NCI-H2196 treated with DMSO at 0.1 percent for 48 hours (cell line): ENCODE measurements at regions not wholly inside any gene's neighbourhood (a gene's known extent, or its start where the extent isn't known, plus 50 kb on each side); places are given as distances from the start of the nearest gene placed in this dataset.

Source experiments
- DNase-seq: peaks from one replicate; lab custom pipeline; 2025; ENCODE audit not compliant: unreplicated experiment; lab: John Stamatoyannopoulos, UW

DNA sequence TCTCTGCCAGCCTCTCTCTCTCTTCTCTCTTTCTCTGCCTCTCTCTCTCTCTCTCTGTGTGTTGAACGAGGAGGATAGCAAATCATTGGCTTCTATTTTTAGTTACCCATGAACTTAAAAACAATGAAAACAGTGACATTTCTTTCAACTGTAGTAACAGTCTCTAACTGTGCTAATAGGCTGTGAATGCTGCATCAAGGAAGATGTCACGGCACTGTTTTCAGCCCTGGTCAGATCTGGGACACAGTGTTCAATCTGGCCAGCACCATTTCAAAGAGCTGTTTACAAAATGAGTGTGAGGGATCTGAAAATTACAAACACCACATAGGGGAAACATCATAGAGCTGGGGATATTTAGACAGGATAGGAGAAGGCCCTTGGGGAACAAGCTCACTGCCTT lies 717.0 kb downstream of the FGF9 start:
- no peak for DNase-seq

DNA sequence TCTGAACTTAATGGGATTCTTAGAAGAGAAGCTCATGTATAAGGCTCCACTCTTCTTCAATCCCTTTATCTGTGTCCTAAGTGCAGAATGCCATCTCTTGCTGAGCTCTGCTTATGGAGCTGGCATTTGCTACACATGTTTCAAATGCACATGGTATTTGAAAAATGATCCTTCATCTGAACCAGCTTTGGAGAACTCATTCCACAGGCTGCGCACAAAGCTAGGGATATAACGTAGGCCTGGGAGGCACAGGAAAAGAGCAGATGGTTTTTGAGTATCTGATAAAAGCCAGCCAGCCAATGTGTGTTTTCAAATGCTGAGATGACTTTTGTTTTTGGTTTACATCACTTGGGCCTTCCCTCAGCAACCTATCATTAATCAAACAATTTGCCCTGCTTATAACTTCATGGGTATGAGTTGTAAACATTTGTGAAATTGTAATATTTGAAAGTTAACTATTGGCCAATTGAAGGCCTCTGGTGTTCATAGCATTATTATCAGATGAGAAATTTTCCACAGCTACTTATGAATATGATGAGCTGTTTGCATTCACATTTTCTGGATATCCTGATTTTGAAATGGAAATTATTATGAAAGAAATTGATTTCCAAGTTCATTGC lies 729.0 kb downstream of the FGF9 start:
- no peak for DNase-seq

DNA sequence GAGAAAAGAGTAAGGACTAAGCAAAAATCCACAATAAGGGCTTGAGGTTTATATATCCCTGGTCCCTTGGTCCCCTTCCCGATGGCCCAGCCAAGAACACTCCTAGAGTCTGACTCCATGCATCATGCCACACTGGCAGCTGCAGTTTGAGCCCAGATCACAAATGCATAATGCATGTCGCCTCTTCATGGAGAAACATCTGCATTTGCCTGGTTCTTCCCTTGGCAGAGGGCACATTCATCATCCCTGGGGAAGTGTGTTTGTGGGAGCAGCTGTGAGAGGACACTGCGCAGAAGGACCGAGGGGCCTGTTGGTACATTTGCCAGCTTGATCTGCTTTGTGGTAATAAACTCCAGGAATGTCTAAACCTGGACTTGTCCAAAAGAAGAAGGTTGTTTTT lies 731.8 kb downstream of the FGF9 start:
- no peak for DNase-seq

DNA sequence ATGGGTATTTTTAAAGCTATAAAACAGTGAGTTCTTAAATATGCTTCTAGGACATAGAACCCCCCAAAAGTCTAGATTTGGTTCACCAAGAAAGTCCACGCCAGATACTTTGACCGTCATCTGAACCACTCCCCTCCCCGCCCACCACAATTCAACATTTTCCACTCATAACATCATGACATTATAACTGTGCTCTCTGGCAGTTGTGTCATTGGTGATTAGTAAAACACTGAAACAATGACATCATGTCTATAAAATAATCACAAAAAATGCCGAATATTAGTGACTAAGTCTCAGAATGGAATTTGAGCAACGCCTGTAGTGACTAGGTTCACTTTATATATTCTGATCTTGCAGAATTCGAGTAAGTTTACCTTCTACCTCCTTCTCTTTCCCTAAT lies 732.3 kb downstream of the FGF9 start:
- no peak for DNase-seq

DNA sequence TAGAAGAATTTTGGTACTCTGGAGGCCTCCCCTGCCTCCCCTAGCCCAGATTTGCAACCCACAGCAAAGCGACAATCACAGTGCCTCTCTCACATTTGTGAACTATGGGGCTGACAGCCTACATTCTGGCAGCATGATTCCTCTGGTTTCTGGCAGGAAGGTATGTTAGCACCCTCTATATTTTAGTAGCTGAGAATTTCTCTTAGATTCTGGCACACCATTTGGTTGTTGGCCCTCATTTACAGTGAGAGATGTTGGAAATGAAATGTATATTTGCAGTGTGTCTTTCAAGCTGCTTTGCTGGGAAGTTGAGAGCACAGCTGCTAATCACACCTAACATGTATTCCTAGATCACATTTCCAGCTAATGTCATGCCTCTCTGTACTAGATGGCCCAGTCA lies 735.0 kb downstream of the FGF9 start:
- no peak for DNase-seq

DNA sequence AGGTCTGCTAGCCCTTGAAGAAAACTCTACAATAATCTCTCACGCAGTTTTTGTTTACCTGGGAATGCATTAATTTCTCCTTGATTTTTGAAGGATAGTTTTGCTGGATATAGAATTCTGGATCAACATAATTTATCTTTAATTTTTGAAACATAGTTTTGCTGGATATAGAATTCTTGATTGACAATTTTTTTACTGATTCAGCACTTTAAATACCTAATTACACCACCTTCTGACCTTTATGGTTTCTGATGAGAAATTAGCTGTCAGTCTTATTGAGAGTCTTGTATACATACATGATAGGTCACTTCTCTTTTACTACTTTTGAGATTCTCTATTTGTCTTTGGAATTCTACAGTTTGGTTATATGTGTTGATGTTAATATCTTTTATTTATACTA lies 741.6 kb downstream of the FGF9 start:
- no peak for DNase-seq

DNA sequence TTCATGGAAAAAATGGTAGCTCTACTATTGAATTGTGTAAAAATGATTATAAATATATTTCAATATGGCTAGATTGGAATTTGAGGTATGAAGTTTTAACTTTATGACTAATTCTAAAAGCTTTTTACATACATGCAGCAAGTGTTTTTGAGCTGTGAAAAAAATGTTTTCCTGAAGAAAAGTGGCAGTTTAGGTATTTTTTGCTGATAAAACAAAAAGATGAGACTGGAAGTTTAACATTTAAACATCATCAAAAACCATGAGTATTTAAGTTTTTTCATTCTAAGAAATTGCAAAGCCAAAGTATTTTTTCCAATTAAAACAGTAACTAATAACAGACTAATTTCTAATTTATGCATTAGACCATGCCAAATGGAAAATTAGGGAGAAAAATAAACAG lies 751.1 kb downstream of the FGF9 start:
- no peak for DNase-seq

DNA sequence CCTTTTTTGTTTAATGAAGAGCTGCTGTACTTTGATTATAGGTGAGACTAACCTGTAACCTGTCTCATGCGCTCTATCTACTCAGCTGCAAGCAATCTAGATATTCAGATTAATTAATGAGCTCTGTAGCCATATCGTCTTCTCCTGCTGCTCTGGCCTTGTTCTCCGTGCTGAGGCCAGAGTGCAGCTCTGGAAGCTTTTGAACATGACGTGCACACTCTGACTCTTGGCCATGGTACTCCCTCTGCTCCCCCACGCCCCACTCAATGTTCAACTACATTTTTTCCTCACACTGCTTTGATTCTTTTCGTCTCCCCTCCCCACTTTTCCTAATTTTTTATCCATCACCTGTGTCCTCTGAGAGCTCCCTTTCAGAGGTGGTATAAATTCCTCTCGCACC lies 751.8 kb downstream of the FGF9 start:
- no peak for DNase-seq

DNA sequence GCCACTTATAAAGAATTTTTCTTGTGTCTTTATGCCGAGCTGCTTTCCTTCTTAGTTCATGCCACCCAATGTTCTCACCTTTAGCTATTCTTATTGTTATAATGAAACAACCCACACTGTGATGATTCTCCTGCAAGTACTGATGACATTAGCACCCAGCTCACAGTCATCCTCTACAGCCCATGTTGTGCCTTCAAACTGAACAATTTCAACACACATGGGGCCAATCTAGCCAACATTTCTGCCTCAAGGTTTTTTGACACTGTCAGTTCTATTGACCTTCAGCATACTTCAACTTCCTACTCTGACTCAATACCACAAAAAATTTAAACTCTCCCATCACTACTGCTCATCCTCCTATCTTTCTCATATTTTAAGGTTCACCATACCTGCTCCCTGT lies 752.4 kb downstream of the FGF9 start:
- no peak for DNase-seq

DNA sequence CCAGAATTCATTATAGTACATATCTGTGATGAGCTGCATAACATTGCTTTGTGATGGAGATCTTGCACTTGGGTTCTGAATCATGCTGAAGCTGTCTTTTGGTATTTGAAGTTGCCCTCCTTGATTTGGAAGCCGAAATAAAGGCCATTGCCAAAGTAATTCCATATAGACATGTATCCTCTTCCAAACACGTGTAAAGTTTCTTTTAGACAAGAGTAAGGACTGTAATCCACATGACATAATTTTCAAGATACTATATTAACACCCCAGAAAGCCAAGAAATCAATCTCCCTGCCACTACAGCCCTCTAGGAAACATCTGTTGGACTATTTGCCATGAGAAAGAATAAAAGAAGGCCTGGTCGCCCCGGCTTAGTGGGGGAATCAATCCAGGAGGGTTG lies 754.2 kb downstream of the FGF9 start:
- no peak for DNase-seq

DNA sequence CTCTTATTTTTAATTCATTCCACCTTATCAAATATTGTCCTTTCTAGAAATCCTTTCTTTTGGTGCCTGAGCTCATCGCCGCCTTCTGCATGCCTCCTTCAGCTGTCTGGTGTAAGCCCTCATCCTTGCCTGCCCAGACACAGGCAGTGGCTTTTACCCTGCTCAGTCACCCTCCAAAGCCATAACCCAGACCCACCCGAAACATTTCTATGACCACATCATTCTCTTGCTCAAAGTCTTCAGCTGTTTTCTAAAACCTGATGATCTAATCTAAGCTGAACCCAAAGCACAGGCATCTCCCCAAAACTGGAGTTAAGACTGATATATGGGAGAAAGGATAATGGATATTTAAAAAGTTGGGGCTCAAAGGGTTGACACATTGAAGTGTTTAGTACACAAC lies 753.7 kb upstream of the SGCG start:
- DNase-seq: no peak

DNA sequence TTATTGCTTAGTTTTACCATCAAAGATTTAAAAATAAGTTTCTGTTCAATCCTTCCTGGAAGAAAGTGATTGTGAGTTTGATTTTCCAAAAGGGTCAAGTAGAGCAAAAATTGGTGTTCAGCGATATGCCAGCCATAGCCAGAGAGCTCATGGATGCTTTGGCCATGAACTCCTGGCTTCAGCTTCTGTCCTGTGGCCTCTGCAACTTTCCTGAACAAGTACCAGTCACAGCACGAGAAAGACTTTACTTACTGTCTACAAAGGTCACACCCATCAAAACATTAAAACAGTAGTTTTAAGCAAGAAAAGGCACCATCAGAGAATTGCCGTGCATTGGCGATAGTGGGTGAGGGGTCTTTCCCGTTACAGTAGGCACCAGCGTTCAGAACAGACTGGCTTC lies 753.0 kb upstream of the SGCG start:
- no peak for DNase-seq

DNA sequence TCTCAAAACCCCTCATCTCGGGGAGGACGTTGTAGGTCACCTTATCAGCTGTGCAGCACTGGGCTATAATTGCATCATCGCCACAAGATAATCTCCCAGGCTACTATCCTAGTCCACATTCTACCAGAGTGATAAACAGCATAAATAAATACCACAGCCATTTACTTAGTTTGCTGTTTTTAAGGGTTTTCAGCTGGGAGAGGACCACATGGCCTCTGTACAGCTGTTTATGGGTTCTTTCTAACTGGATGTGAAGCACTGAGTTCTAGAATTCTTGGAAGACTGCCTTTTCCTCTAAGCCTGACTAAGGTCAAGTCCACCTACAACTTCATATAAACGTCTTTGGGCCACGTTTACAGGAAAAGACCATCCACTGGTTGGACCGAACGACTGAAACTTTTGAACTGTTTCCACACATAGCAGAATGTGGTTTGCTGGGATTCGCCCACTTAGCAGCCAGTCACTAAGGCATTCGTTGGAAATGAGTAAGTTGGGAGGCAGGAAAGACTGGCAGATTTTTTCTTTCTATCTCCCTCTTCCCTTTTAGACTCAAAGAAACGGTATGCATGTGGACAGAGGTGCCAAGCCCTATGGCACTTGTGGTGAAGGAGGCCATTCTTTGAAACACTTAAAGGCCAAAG lies 752.5 kb upstream of the SGCG start:
- DNase-seq: no peak

DNA sequence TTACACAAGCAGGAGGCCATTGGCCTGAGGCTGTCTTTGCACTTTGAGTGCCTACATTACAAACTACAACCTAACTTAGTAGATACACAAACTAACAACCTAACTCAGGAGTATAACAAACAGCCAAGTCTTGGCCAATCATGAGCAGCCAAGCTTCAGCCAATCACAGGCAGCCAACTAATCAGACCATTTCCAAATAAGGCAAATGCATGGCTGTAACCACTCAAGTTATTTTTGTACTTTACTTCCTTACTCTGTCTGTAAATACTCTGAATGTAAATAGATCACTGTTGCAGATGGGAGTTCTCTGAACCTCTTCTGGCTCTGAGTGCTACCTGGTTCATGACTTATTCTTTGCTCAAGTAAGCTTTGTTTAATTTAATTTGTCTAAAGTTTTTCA lies 748.1 kb upstream of the SGCG start:
- no peak for DNase-seq

DNA sequence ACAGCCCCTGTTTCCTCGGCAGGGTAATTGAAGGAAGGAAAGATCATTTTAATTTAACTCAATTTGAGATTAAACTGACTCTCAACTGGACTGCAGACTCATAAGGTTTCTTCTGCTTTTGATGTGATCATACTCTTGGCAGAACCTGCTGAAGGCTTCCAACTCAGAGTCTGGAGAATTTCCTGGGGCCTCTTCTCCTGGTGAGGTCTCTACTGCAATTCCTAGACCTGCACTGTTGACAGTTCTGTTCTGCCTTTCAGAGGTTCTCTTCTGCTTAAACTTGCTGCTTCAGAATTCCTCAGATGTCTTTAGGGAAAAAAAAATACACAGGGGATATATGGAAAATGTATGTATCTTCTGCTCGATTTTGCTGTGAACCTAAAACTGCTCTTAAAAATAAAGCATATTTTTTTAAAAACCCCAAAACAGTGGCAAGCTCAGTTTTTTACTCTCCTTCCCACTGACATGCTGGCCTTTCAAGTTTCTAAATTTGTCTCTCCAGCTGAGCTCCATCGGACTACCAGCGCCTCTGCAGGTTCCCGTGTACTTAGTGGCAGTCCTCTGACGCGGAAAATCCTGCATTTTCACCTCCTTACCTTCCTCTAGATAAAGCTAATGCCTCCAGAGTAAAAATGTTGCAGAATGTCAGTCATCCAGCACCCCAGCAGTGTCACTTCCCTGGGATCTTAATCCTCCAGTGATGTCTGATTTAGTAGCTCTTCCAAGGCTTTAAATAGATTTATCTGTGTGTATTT lies 733.5 kb upstream of the SGCG start:
- no peak for DNase-seq

DNA sequence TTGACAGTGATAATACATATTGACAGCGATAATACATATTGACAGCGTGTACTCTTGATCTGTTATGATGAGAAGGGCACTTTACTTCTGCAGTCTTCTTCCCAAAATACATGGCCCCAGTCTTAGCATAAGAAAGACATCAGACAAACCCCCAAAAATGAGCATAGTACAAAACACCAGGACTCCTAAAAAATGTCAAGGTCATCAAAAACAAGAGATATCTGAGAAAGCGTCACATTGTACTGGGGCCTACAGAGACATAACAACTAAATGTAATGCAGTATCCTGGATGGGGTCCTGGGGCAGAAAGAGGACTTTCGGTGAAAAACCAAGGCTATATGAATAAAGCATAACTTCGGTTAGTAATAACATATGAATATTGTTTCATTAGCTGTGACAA lies 731.5 kb upstream of the SGCG start:
- DNase-seq: no peak

DNA sequence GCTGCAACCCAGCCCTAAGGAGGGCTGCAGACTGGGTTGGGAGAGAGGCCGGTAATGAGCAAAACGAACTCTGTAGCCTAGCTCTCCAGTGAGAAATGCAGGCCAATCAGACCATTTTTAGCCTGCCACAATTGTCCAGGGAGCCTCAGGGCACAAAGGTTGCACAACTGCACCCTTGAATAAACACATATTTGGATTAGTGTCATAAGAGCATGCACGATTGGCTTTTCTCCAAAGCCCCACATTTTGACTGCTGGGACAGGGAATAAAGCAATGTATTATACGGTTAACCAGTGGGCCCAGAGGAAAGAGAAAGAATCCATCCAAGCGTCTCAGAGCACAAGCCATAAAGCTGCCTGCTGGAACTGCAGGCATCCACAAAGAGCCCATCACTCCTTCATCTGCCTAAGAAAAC lies 729.4 kb upstream of the SGCG start:
- no peak for DNase-seq

DNA sequence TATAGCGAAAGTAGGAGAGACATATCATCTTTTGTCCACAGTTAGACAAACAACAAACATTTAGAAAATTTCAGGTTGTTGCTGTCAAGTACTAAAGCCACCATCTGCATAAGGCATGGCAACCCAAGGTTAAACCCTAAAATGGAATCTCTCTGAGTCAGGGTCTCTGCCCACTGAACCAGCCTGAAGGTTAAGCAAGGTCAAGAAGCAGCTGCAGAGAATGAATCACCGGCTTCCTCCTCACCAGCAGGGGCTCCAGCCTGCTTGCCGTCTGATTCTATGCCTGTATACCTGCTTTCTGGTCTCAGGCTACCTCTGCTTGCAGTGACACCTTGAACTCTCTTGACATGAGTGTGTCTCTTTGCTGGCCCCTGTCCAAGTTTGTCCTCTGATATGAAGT lies 726.2 kb upstream of the SGCG start:
- no peak for DNase-seq

DNA sequence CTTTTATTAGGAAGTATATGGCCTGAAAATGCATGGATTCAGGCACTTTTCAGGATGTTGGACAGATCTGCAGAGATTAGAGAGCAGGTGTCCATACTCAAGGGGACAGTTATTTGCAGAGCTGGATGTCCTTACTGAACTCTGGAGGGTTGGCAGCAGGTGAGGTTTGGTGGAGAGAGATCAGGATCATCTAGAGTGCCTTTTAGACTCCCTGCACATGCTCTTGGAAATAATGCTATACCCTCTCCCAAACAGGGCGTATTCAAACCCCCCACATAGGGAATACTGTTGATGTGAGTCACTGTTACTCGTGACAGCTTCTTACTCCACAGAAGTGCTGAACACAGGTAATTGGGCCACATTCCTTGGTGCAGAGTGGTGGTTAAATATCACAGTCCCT lies 725.7 kb upstream of the SGCG start:
- DNase-seq: no peak

DNA sequence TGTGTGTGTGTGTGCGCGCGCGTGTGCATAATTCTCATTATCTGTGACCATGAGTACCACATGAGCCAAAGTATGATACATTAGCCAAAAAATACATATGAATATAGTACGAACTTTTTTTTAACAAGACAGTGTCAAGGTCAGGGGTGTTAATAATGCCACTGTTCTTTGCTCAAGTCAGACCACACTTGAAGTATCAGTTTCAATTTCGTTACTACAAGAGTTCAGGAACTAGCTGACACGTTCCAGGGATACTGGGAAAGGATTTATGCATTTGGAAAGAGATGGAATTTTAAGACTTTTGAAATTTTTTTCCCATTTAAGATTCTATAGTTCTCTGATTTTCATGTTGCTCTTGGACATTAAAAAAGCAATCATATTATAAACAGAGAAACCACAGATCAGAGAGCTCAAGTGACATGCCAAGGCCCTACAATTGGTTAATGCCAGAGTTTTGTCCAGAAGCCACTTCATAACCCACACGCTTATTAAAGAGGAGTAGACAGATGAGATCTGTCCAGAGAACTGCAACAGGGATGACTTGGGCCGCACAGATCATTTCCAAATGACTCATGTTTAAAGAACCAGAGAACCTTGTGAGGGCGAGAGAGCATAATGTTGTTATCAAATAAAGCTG lies 718.8 kb upstream of the SGCG start:
- DNase-seq: no peak

DNA sequence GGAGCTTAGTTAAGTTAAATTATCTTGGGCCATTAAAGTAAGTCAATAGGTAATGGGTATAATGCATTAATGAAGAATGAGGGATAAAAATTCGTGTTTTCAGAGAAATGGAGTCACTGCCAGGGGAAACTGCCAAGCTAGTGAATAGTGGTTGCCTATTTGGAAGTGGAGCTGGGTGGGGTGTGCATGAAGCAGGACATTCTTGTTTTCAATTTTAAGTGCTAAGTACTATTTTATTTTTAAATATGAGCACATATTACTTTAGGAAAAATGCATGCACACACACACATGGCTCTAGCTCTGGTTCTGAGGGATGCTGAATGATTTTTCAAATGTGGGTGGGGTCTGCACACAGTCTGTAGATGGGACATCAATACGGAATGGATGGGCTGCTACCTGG lies 717.7 kb upstream of the SGCG start:
- DNase-seq: no peak

DNA sequence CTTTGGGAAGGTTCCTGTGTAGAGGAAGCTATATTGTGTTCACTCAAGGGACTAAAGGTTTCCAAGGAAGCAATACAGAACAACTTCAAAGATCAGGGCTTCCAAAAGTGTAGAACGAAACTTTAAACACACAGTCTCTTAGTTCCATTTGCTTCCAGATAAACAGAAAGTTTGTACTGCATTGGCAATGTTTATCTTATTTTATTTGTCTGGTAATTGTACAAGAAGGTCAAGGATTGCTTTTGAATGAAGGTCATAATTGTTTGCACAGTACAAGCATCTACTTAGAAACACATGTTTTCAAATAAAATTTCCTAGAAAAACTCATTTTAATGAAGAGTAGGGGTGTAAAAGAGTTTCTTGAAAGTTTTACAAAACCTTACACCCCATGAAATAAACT lies 712.7 kb upstream of the SGCG start:
- no peak for DNase-seq
